ENCODE measurements at regions not wholly inside any gene's neighbourhood (a gene's known extent, or its start where the extent isn't known, plus 50 kb on each side); places are given as distances from the start of the nearest gene placed in this dataset.

DNA sequence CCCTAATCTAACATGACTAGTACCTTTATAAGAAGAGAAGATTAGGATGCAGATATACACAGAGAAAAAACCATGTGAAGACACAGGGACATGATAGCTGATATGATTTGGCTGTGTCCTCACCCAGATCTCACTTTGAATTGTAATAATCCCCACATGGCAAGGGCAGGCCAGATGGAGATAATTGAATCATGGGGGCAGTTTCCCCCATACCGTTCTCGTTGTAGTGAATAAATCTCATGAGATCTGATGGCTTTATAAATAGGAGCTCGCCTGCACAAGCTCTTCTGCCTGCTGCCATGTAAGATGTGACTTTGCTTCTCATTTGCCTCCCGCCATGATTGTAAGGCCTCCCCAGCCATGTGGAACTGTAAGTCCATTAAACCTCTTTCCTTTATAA, 364.3 kb downstream of the FBXW7 start:
- ATAC-seq, result no peak
- TF ChIP-seq ISL1 (CRISPR knock-in tag; IDR thresholded peaks at IDR 0.05) (no peak), TCF4 (CRISPR knock-in tag; IDR thresholded peaks at IDR 0.05; ENCODE audit: borderline replicate concordance) (peak; percentile 35; the same call in 1 of the 2 replicates)

DNA sequence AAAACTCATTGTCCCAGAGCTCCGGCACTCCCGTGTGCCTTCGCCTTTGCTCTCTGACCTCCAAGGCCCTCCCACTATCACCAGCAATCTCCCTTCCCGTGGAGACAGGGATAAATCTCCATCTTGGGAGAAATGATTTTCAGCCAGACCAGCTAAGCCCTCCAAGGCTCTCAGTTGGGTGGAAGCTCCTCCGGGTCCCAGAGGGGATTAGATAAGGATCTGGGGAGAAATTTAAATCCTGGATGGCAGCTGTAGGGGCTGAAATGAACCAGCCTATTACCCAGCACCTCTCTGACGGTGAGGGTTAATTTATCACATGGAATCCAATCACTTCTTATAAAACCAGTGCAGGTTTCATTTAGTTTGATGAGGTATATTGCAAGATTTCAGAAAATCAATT, 366.2 kb downstream of the FBXW7 start:
- ATAC-seq, result no peak
- no peak for TF ChIP-seq OSR1 (CRISPR knock-in tag; IDR thresholded peaks at IDR 0.05)
- TF ChIP-seq CSDC2 (CRISPR knock-in tag; IDR thresholded peaks at IDR 0.05), result no peak
- no peak for TF ChIP-seq SNAI2 (CRISPR knock-in tag; IDR thresholded peaks at IDR 0.05)
- no peak for TF ChIP-seq ZC3H10 (CRISPR knock-in tag; IDR thresholded peaks at IDR 0.05)
- no peak for TF ChIP-seq BACH2 (CRISPR knock-in tag; IDR thresholded peaks at IDR 0.05; ENCODE audit: borderline replicate concordance)
- TF ChIP-seq RARB (CRISPR knock-in tag; IDR thresholded peaks at IDR 0.05), result no peak
- no peak for TF ChIP-seq TOX (CRISPR knock-in tag; IDR thresholded peaks at IDR 0.05; ENCODE audit: borderline replicate concordance)
- TF ChIP-seq, protein P1, sequence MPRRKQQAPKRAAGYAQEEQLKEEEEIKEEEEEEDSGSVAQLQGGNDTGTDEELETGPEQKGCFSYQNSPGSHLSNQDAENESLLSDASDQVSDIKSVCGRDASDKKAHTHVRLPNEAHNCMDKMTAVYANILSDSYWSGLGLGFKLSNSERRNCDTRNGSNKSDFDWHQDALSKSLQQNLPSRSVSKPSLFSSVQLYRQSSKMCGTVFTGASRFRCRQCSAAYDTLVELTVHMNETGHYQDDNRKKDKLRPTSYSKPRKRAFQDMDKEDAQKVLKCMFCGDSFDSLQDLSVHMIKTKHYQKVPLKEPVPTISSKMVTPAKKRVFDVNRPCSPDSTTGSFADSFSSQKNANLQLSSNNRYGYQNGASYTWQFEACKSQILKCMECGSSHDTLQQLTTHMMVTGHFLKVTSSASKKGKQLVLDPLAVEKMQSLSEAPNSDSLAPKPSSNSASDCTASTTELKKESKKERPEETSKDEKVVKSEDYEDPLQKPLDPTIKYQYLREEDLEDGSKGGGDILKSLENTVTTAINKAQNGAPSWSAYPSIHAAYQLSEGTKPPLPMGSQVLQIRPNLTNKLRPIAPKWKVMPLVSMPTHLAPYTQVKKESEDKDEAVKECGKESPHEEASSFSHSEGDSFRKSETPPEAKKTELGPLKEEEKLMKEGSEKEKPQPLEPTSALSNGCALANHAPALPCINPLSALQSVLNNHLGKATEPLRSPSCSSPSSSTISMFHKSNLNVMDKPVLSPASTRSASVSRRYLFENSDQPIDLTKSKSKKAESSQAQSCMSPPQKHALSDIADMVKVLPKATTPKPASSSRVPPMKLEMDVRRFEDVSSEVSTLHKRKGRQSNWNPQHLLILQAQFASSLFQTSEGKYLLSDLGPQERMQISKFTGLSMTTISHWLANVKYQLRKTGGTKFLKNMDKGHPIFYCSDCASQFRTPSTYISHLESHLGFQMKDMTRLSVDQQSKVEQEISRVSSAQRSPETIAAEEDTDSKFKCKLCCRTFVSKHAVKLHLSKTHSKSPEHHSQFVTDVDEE (CRISPR knock-in tag; IDR thresholded peaks at IDR 0.05), result no peak
- TF ChIP-seq PPARA (CRISPR knock-in tag; IDR thresholded peaks at IDR 0.05; ENCODE audit: borderline replicate concordance), result no peak
- TF ChIP-seq ZFP3 (CRISPR knock-in tag; IDR thresholded peaks at IDR 0.05), result no peak
- TF ChIP-seq, protein P2, sequence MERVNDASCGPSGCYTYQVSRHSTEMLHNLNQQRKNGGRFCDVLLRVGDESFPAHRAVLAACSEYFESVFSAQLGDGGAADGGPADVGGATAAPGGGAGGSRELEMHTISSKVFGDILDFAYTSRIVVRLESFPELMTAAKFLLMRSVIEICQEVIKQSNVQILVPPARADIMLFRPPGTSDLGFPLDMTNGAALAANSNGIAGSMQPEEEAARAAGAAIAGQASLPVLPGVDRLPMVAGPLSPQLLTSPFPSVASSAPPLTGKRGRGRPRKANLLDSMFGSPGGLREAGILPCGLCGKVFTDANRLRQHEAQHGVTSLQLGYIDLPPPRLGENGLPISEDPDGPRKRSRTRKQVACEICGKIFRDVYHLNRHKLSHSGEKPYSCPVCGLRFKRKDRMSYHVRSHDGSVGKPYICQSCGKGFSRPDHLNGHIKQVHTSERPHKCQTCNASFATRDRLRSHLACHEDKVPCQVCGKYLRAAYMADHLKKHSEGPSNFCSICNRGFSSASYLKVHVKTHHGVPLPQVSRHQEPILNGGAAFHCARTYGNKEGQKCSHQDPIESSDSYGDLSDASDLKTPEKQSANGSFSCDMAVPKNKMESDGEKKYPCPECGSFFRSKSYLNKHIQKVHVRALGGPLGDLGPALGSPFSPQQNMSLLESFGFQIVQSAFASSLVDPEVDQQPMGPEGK (CRISPR knock-in tag; IDR thresholded peaks at IDR 0.05; ENCODE audit: borderline replicate concordance), result no peak
- no peak for TF ChIP-seq ZNF70 (CRISPR knock-in tag; IDR thresholded peaks at IDR 0.05)
- TF ChIP-seq GLIS3 (CRISPR knock-in tag; IDR thresholded peaks at IDR 0.05), result no peak
- TF ChIP-seq TCF4 (CRISPR knock-in tag; IDR thresholded peaks at IDR 0.05; ENCODE audit: borderline replicate concordance), result no peak
- no peak for TF ChIP-seq ISL1 (CRISPR knock-in tag; IDR thresholded peaks at IDR 0.05)
- no peak for TF ChIP-seq ZNF565 (CRISPR knock-in tag; conservative IDR thresholded peaks at IDR 0.05; ENCODE audit: low read depth)
- TF ChIP-seq, protein P3, sequence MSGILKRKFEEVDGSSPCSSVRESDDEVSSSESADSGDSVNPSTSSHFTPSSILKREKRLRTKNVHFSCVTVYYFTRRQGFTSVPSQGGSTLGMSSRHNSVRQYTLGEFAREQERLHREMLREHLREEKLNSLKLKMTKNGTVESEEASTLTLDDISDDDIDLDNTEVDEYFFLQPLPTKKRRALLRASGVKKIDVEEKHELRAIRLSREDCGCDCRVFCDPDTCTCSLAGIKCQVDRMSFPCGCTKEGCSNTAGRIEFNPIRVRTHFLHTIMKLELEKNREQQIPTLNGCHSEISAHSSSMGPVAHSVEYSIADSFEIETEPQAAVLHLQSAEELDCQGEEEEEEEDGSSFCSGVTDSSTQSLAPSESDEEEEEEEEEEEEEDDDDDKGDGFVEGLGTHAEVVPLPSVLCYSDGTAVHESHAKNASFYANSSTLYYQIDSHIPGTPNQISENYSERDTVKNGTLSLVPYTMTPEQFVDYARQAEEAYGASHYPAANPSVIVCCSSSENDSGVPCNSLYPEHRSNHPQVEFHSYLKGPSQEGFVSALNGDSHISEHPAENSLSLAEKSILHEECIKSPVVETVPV (CRISPR knock-in tag; IDR thresholded peaks at IDR 0.05), result no peak

DNA sequence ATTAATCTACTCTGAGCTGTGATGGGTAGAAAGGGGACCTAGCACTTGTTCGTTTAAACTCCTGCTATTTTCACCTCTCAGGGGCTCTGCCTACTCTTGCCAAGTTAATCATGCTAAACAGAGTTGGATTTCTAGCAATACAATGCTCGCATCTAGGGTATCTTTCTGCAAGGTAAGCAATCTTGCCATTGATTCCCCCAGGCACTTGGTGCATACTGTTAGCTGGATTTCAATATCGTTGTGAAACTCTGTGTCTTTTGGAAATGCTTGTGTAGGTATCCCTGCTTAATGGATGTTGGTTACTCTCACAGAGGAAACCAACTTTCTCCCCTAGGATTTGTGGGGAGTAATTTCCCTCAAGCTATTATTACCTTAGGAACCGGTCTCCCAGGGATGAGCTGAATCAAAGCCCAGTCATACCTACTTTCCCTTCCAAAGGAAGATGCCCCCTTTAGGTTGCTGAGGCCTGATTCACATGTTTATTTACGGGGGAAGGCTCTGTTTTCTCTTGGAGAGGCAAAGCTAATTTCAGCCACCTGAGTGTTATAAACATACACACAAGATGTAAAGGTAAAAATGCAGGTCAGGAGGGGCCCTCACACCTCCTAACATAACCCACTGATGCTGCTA, 366.8 kb downstream of the FBXW7 start:
- no peak for ATAC-seq

DNA sequence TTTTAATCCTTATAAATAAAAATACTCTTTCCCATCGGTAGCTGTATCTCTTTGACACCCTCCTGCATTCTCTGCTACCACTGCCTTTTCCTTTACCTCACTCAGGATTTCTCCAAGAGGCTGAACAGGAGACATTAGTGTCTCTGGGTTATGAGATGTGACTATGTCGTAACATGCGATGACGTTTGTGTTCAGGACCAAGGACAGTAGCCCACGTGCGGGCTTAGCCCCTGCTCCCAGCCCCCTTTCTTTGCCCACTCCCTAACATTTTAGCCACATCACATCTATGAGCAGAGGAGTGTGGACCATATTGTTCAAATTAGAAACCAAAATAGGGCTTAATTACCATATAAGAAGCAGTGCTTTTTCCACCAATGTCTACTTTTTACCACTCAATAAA, 369.3 kb downstream of the FBXW7 start:
- ATAC-seq, result no peak
- TF ChIP-seq, protein P2 (CRISPR knock-in tag; IDR thresholded peaks at IDR 0.05; ENCODE audit: borderline replicate concordance), result no peak
- TF ChIP-seq CSDC2 (CRISPR knock-in tag; IDR thresholded peaks at IDR 0.05) (no peak), TCF4 (CRISPR knock-in tag; IDR thresholded peaks at IDR 0.05; ENCODE audit: borderline replicate concordance) (no peak), TOX (CRISPR knock-in tag; IDR thresholded peaks at IDR 0.05; ENCODE audit: borderline replicate concordance) (no peak), ZFP30 (CRISPR knock-in tag; IDR thresholded peaks at IDR 0.05) (no peak), ZNF565 (CRISPR knock-in tag; conservative IDR thresholded peaks at IDR 0.05; ENCODE audit: low read depth) (no peak), ESRRG (CRISPR knock-in tag; IDR thresholded peaks at IDR 0.05) (no peak), GLIS3 (CRISPR knock-in tag; IDR thresholded peaks at IDR 0.05) (no peak), ZC3H10 (CRISPR knock-in tag; IDR thresholded peaks at IDR 0.05) (no peak), PPARA (CRISPR knock-in tag; IDR thresholded peaks at IDR 0.05; ENCODE audit: borderline replicate concordance) (no peak), SNAI2 (CRISPR knock-in tag; IDR thresholded peaks at IDR 0.05) (no peak)
- TF ChIP-seq, protein P1 (CRISPR knock-in tag; IDR thresholded peaks at IDR 0.05), result no peak
- TF ChIP-seq, protein P4, sequence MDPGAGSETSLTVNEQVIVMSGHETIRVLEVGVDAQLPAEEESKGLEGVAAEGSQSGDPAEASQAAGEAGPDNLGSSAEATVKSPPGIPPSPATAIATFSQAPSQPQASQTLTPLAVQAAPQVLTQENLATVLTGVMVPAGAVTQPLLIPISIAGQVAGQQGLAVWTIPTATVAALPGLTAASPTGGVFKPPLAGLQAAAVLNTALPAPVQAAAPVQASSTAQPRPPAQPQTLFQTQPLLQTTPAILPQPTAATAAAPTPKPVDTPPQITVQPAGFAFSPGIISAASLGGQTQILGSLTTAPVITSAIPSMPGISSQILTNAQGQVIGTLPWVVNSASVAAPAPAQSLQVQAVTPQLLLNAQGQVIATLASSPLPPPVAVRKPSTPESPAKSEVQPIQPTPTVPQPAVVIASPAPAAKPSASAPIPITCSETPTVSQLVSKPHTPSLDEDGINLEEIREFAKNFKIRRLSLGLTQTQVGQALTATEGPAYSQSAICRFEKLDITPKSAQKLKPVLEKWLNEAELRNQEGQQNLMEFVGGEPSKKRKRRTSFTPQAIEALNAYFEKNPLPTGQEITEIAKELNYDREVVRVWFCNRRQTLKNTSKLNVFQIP (CRISPR knock-in tag; IDR thresholded peaks at IDR 0.05; ENCODE audit: borderline replicate concordance, low read depth), result no peak
- TF ChIP-seq, protein P5, sequence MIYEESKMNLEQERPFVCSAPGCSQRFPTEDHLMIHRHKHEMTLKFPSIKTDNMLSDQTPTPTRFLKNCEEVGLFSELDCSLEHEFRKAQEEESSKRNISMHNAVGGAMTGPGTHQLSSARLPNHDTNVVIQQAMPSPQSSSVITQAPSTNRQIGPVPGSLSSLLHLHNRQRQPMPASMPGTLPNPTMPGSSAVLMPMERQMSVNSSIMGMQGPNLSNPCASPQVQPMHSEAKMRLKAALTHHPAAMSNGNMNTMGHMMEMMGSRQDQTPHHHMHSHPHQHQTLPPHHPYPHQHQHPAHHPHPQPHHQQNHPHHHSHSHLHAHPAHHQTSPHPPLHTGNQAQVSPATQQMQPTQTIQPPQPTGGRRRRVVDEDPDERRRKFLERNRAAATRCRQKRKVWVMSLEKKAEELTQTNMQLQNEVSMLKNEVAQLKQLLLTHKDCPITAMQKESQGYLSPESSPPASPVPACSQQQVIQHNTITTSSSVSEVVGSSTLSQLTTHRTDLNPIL (CRISPR knock-in tag; IDR thresholded peaks at IDR 0.05; ENCODE audit: low read depth), result no peak

More for the DNA sequence above, 366.8 kb downstream of the FBXW7 start:
- TF ChIP-seq BACH2 (CRISPR knock-in tag; IDR thresholded peaks at IDR 0.05; ENCODE audit: borderline replicate concordance), result no peak
